ENCODE measurements at regions not wholly inside any gene's neighbourhood (a gene's known extent, or its start where the extent isn't known, plus 50 kb on each side); places are given as distances from the start of the nearest gene placed in this dataset.

GRCh38 chr1:121594096-121594495 lies 409.3 kb downstream of the SRGAP2C start:
- TF ChIP-seq POLR2A (IDR thresholded peaks at IDR 0.05) (no peak), CTCF (IDR thresholded peaks at IDR 0.05 in 8 of 11, conservative IDR thresholded peaks at IDR 0.05 in 3 of 11) (no peak)
